Bronchial epithelial cell (primary cell): ENCODE measurements at regions not wholly inside any gene's neighbourhood (a gene's known extent, or its start where the extent isn't known, plus 50 kb on each side); places are given as distances from the start of the nearest gene placed in this dataset.
A peak's percentile ranks its signal among the peaks of the same experiment; 100 is the strongest.

Experiments used
- DNase-seq: peaks from one replicate; pipeline ENCODE4 v3.0.0-alpha.2; 2010; ENCODE audit warnings: low read depth
- FAIRE-seq: peaks from 2 replicates; lab custom pipeline; 2011; peaks lifted over from hg19 to GRCh38; lab: Jason Lieb, UNC
- H3K27me3 ChIP-seq: 2 replicates; pipeline ENCODE4 v1.5.1; 2011; ENCODE audit warnings: low read length; ENCODE audit not compliant: control insufficient read depth, insufficient read depth
- H3K36me3 ChIP-seq: 2 replicates; pipeline ENCODE4 v1.5.1; 2011; ENCODE audit warnings: low read length; ENCODE audit not compliant: control insufficient read depth, insufficient read depth
- H3K4me3 ChIP-seq: 2 replicates; pipeline ENCODE4 v1.5.1; 2011; ENCODE audit warnings: mild to moderate bottlenecking, low read depth, low read length, control low read depth
- CTCF ChIP-seq: IDR thresholded peaks from 2 replicates; pipeline ENCODE4 v1.5.1; 2011; ENCODE audit warnings: mild to moderate bottlenecking, moderate library complexity, low read length, control low read depth, inconsistent platforms; ENCODE audit not compliant: insufficient read depth, severe bottlenecking

DNA sequence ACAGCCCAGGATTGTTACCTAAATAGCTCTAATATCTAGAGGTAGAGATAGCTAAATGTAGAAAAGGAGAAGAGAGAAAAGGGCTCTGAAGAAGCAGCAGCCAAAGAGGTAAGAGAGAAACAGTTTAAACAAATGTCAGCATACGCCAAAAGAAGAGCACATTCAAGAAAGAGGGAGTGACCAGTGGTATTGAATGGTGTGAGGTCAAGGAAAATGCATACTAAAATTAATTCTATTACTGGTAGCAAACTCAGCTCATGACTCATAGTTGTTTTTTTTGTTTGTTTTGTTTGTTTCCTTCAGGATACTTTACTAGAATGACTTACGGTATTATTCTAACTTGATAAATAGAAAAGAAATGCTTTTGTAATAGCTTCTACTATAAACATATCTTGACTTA is 86.5 kb upstream of the FXR1 start:
- peak; percentile 8 for DNase-seq
- no peak for FAIRE-seq
- no peak for TF ChIP-seq CTCF
- H3K36me3 ChIP-seq = no peaks in the 10 kb centered on the region
- no peak overlapping the region for H3K4me3 ChIP-seq
- no peaks in the 10 kb centered on the region for H3K27me3 ChIP-seq

DNA sequence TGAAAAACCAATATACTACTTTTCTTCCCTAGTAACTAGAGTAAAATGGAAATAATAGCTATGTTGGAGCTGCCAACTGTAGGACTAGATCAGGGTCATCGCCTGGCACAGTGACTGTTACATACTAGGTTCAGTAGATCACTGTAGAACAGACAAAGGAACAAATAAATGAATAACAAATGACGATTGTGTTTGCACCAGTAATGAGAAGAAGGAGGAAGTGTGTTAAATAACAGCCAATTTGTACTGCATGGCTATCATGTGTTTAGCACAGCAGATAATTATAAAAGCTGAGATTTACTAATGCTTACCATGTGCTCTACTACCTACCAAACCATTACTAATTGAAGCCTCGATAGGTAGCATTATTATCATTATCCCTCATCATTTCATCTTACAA is 85.3 kb upstream of the FXR1 start:
- FAIRE-seq (no peak), DNase-seq (no peak)
- Histone ChIP-seq H3K27me3 (no peaks in the 10 kb centered on the region), H3K4me3 (no peak overlapping the region), H3K36me3 (no peaks in the 10 kb centered on the region)
- no peak for TF ChIP-seq CTCF

DNA sequence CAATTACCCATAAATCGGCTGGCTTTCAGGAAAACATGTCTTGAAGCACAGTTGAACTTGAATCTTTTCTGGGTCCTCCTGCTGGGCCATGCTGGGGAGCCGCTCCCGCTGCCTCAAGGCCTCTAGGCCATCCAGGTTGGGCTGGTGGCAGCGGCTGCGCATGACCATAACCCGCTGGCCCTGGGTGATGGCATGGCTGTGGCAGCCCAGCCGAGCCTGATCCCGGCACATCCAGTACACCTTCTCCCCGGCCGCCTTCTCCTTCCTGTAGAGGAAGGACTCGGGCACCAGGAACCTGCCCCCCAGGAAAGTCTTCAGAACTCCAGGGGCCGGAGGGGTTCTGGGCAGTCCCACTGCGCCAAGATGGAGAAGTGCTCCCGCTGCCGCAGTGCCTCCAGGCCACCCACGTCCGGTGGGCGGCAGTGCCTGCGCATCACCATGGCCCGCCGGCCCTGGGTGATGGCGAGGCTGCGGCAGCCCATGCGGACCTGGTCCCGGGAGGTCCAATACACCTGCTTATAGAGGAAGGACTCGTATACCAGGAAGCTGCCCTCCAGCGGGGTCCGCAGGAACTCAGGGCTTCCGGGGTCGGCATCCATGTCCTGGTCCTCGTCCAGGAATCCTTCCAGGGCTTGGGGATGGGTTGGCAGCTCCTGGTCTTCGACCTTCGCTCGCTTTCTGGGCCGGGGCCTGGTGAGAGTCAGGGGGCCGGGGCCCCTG is 84.3 kb upstream of the FXR1 start:
- no peak overlapping the region for H3K4me3 ChIP-seq
- no peaks in the 10 kb centered on the region for H3K36me3 ChIP-seq
- no peaks in the 10 kb centered on the region for H3K27me3 ChIP-seq
- no peak for TF ChIP-seq CTCF
- no peak for FAIRE-seq
- no peak for DNase-seq

DNA sequence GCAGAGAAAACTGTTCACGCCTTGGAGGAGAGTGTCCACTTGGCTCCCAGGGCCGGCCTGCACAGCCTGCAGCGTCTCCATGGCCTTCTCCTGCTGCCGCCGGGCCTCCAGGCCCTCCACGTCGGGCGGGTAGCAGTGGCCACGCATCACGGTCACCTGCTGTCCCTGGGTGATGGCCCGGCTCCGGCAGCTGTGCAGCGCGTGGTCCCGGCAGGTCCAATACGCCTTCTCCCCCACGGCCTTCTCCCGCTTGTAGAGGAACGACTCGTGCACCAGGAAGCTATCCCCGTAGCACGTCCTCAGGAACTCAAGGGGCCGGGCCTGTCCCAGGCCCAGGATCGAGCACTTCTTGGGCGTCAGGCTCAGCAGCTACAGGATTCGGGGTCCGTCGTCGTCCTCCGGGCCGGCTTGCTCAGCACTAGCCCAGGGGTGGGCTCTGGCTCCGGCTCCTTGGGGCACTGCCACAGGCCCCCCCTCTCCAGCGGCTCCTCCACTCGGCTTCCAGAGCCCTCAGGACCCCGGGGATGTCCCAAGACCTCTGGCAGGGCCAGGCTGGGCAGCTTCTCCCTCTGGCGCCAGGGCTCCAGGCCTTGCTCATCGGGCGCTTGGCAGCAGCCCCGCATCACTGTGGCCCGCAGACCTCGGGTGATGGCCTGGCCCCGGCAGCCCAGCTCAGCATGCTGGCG is 83.6 kb upstream of the FXR1 start:
- Histone ChIP-seq H3K36me3 (no peaks in the 10 kb centered on the region), H3K4me3 (no peak overlapping the region), H3K27me3 (no peaks in the 10 kb centered on the region)
- DNase-seq = no peak
- no peak for TF ChIP-seq CTCF
- FAIRE-seq = no peak

DNA sequence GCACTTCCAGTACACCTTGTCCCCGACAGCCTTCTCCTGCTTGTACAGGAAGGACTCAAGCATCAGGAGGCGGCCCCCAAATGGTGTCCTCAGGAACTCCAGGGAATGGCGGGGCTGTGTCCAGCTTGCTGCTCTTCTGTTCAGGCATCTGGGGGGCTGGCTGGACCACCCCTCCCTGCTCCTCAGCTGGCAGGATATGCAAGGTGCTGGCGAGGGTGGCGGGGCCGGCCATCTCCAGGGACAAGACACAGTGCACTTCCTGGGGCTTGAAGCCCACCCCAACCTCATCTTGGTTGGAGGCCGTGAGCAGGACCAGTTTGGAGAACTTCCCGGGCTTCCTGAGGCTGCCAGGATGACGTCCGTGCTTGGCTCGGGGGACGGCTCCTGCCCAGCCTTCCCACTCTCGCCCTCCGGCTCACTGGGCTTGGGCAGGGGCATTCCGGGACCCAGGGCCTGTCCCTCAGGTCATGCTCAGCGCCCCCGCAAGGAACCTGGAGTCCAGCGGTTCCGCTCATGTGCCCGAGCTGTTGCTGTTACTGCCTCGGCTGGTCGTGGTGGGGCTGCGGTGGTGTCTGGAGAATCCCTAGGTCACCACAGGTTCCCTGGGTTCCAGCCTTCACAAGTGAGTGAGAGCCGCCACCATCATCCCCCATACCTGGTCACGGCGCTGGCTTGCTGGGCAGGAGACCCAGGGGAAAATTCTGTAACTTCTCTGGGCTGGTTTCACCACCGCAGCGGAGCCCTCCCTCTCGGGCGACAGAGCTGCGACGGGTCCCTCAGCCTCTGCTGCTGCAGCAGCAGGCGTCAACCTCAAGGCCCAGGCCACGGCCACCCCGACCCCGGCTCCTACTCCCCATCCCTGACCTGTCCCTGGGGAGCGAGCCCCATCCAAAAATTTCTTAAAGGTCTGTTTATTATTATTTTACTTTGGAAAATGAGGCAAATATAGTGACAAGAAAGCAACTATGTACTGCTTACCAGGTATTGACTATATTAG is 82.8 kb upstream of the FXR1 start:
- no peak for DNase-seq
- TF ChIP-seq CTCF = no peak
- Histone ChIP-seq H3K36me3 (no peaks in the 10 kb centered on the region), H3K27me3 (no peaks in the 10 kb centered on the region), H3K4me3 (no peak overlapping the region)
- FAIRE-seq = no peak
